Stomach smooth muscle (tissue), 2 donors: ENCODE measurements at regions not wholly inside any gene's neighbourhood (a gene's known extent, or its start where the extent isn't known, plus 50 kb on each side); places are given as distances from the start of the nearest gene placed in this dataset.

Experiments used
- H3K27ac ChIP-seq: one replicate; pipeline ENCODE4 v1.7.0; 2013; ENCODE audit warnings: mild to moderate bottlenecking, low read length, inconsistent platforms
- H3K27me3 ChIP-seq, 2 donors: one replicate each; pipeline ENCODE4 v1.7.0; 2013; ENCODE audit warnings: low read length in 2 of 2; ENCODE audit not compliant: insufficient read depth in 2 of 2, control insufficient read depth in 1 of 2
- H3K36me3 ChIP-seq, 2 donors: one replicate each; pipeline ENCODE4 v1.7.0; 2013; ENCODE audit warnings: low read length in 2 of 2; ENCODE audit not compliant: control insufficient read depth in 2 of 2, insufficient read depth in 2 of 2
- H3K4me1 ChIP-seq: one replicate; pipeline ENCODE4 v1.7.0; 2013; ENCODE audit warnings: low read length; ENCODE audit not compliant: control insufficient read depth, insufficient read depth
- H3K4me3 ChIP-seq, 2 donors: one replicate each; pipeline ENCODE4 v1.7.0; 2013; ENCODE audit warnings: low read length in 2 of 2
- H3K9ac ChIP-seq, 2 donors: one replicate each; pipeline ENCODE4 v1.7.0; 2013; ENCODE audit warnings: low read length in 2 of 2, mild to moderate bottlenecking in 1 of 2
- H3K9me3 ChIP-seq, 2 donors: one replicate each; pipeline ENCODE4 v1.7.0; 2013; ENCODE audit warnings: low read length in 2 of 2; ENCODE audit not compliant: control insufficient read depth in 2 of 2
- donor health status: healthy.
- donor health status: Pancreatic carcinoma.

- H3K36me3 ChIP-seq: no peaks in the 10 kb centered on the region
- no peak overlapping the region for H3K9ac ChIP-seq
- H3K27me3 ChIP-seq: peaks cover 0 to 4% of the 10 kb centered on the region in 2 donors
- H3K4me1 ChIP-seq: no peaks in the 10 kb centered on the region
- H3K9me3 ChIP-seq: no peaks in the 10 kb centered on the region
- H3K4me3 ChIP-seq: no peak overlapping the region
- H3K27ac ChIP-seq: no peak overlapping the region
Observed at GRCh38 chr3:193991666-193992424, 144.1 kb upstream of the HES1 start.

DNA sequence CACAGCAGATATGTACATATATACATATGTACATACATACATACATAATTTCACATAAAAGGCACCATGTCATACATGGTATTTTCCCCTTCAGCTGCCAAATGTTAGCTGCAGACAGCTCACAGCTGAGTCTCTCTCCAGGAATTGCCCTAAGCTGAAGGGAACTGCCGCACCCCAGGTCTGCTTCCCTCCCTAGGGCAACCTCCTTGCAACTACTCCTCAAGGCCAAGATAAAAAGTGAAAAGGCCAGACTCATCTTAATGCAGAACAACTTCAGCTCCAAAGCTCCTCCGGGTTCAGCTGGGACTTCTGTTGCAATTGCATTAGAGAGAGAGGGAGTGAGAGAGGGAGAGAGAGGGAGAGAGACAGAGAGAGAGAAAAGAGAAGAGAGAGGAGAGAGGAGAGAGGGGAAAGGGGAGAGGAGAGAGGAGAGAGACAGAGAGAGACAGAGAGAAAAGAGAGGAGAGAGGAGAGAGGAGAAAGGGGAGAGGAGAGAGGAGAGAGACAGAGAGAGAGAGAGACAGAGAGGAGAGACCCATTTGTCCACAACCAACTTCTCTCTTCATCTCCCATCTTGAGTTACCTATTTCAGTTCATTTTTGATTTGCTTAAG is 143.4 kb upstream of the HES1 start:
- Histone ChIP-seq H3K9ac (no peak overlapping the region), H3K4me3 (no peak overlapping the region), H3K27me3 (peaks cover 0 to 4% of the 10 kb centered on the region in 2 donors), H3K4me1 (no peaks in the 10 kb centered on the region), H3K27ac (no peak overlapping the region), H3K9me3 (no peaks in the 10 kb centered on the region), H3K36me3 (no peaks in the 10 kb centered on the region)

- H3K4me3 ChIP-seq: no peak overlapping the region
- no peaks in the 10 kb centered on the region for H3K4me1 ChIP-seq
- no peak overlapping the region for H3K27ac ChIP-seq
- H3K9ac ChIP-seq: no peak overlapping the region
- H3K27me3 ChIP-seq: peaks cover 0 to 4% of the 10 kb centered on the region in 2 donors
- no peaks in the 10 kb centered on the region for H3K36me3 ChIP-seq
- no peaks in the 10 kb centered on the region for H3K9me3 ChIP-seq
Observed at GRCh38 chr3:193996221-193996620, 139.7 kb upstream of the HES1 start.

DNA sequence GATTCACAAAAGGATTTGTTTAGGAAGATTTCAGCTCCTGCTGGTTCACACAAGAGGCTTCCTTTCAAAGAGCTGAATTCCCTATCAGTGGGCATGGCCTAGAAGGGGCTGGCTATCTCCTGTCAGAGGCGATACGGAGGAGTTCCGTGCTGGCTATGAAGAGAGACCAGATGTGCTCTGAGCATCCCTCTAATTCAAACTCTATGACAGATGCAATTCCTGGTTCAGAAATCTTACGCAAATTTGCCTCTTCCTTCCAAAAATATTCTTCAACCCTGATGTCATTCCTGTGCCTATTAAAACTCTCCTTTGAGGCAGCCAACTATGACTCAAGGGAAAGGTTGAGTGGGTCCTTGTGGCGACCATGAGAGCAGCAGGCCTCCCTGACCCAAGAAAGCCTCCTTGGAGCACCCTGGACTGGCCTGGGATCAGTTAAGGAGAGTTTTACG is 139.3 kb upstream of the HES1 start:
- Histone ChIP-seq H3K27me3 (peaks cover 0 to 4% of the 10 kb centered on the region in 2 donors), H3K4me1 (no peaks in the 10 kb centered on the region), H3K27ac (no peak overlapping the region), H3K4me3 (no peak overlapping the region), H3K36me3 (no peaks in the 10 kb centered on the region), H3K9me3 (no peaks in the 10 kb centered on the region), H3K9ac (no peak overlapping the region)

DNA sequence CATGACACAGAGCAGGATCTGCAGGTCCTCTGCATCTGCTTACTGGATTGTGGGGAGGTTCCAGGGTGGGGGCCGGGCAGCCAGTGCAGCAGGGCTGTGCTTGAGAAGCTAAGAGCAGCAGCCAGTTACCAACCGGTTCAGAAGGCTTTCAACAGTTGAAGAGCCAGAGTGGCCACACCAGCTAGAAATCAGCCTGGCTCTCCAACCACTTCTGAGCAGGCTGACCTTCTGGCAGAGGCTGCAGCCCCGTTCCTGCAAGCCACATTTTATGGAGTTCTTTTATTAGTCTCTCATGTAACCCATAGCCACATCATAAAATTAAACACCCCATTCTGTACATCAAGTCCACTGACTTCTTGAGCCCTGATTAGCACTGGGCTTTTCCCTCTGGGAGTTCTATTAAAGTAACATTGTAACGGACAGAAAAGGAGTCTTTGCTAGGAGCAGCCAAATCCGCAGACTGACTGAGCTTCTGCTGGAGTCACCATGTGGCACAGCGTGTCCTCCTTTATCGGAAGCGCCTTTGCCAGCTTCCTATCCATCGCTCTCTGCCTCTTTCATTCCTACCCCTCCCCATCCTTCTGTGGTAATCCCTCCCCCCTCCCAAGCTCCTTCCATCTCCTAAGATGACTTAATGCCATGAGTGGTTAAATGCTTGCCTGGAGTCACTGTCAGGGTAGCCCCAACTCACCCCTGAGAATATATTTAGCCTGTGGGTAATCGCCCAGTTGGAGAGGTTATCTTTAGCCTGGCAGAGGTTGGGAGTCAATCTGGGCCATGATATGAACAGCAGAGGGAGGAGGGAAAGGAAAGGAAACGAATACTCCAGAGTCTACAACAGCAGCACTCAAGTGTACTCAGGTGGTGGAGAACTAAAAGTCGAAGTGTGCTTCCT is 138.5 kb upstream of the HES1 start:
- Histone ChIP-seq H3K4me3 (no peak overlapping the region), H3K9me3 (no peaks in the 10 kb centered on the region), H3K27me3 (peaks cover 0 to 4% of the 10 kb centered on the region in 2 donors), H3K27ac (no peak overlapping the region), H3K9ac (no peak overlapping the region), H3K4me1 (no peaks in the 10 kb centered on the region), H3K36me3 (no peaks in the 10 kb centered on the region)

DNA sequence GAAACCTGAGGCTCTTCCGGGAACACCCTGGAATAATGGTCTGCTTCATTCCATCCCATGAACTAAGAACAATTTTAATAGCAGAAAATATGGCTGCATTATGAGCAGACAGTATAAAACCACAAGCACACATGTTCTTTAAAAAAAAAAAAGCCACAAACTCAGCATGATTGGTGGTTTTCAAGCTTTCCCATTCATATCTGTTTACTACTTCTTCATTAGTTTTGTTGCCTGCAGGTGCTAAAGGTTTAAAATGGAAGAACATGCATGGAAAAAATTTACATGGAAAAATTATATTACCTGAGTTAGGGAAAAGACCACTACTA is 137.9 kb upstream of the HES1 start:
- no peak overlapping the region for H3K4me3 ChIP-seq
- peaks cover 0 to 4% of the 10 kb centered on the region in 2 donors for H3K27me3 ChIP-seq
- no peaks in the 10 kb centered on the region for H3K36me3 ChIP-seq
- H3K4me1 ChIP-seq: no peaks in the 10 kb centered on the region
- H3K9me3 ChIP-seq: no peaks in the 10 kb centered on the region
- H3K27ac ChIP-seq: no peak overlapping the region
- no peak overlapping the region for H3K9ac ChIP-seq

DNA sequence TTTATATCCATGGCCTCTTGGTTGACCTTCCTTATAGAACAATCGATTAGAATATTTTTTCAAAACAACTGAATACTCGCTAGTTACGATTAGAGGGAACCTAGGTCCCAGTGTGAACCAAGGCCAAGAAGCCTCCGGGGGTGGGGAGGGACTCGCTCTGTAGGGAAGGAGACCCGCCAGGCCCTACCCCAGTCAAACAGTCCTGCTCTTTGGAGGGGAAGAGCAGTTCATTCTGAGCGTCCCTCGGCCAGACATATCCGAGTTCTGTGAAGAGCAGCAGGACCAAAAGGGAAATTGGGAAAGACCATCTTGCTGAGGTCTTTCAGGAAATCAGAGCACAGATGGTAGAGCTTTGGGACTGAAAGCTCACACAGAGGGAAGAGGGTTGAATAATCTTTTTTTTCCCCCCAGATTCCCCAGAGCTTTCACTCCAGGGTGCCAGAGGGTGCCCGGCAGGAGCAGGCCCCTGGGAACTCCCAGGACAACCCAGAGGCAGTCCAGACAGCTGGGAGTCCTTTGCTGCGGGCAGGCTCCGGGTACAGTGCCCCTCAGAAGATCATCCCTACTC is 137.2 kb upstream of the HES1 start:
- H3K4me1 ChIP-seq: peaks cover 5% of the 10 kb centered on the region
- H3K9ac ChIP-seq: no peak overlapping the region
- no peak overlapping the region for H3K27ac ChIP-seq
- H3K9me3 ChIP-seq: no peaks in the 10 kb centered on the region
- H3K4me3 ChIP-seq: no peak overlapping the region
- no peaks in the 10 kb centered on the region for H3K36me3 ChIP-seq
- H3K27me3 ChIP-seq: no peaks in the 10 kb centered on the region

DNA sequence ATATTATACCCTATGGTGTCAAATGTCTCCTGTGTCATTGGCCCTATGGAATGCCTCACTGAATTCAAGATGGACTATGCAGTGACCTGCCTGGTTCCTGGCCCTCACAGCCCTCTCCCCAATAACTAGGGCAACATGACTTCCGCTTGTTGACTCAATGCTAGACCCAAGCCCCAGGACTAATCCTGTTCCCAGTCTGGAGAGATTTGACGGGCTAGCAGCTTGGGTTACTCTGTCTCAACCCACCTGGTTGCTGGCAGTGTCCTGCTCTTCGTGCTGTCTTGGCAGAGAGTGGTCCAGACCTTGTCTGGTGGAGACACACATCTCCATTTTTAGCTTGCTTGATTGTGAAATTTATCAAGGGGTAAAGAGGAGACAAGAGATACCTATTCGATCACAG is 135.8 kb upstream of the HES1 start:
- Histone ChIP-seq H3K4me1 (peaks cover 9% of the 10 kb centered on the region), H3K36me3 (no peaks in the 10 kb centered on the region), H3K9ac (no peak overlapping the region), H3K27ac (no peak overlapping the region), H3K9me3 (no peaks in the 10 kb centered on the region), H3K27me3 (no peaks in the 10 kb centered on the region), H3K4me3 (no peak overlapping the region)

DNA sequence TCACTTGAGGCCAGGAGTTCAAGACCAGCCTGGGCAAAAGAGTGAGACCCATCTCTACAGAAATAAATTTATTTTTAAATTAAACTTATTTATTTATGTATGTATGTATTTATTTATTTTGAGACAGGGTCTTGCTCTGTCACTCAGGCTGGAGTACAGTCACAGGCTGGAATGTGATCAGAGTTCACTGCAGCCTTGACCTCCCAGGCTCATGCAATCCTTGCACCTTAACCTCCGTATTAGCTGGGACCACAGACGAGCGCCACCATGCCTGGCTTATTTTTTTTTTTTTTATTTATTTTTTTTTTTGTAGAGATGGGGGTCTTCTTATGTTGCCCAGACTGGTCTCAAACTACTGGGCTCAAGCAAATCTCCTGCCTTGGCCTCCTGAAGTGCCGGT is 135.2 kb upstream of the HES1 start:
- peaks cover 9% of the 10 kb centered on the region for H3K4me1 ChIP-seq

DNA sequence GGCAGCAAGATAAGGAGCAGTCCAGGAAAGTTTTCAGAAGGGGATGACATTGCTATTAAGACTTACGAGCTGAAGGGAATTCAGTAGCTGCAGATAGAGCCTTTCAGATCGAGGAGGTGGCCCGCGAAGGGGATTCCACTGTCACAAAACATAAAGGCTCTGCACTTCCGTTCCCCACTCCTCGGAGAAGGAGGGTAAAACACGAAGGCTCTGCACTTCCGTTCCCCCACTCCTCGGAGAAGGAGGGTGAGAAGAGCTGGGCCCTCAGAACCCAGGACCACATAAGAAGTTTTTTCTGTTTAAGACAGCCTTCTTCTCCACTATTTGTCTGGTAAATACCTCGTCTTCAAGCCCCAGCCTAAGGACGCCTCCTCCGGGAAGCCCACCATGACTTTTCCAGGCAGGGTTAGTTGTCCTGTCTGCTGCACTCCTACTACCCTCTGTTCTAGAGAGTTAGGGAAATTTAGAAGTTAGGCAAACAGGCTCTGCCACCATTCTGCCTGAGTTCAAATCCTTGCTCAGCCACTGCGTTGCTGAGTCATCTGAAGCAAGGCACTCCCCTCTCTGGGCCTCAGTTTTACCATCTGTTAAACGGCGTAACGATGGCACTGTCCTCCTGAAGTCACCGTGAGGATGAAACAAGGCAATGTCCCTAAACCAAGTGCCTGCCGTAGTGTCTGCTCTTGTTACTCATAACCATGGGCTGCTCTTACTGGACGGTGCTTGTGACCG is 134.1 kb upstream of the HES1 start:
- Histone ChIP-seq H3K4me1 (peaks cover 9% of the 10 kb centered on the region), H3K27me3 (no peaks in the 10 kb centered on the region), H3K27ac (no peak overlapping the region), H3K9ac (no peak overlapping the region), H3K9me3 (no peaks in the 10 kb centered on the region), H3K4me3 (no peak overlapping the region), H3K36me3 (no peaks in the 10 kb centered on the region)

More for the DNA sequence above, 135.2 kb upstream of the HES1 start:
- Histone ChIP-seq H3K9me3 (no peaks in the 10 kb centered on the region), H3K36me3 (no peaks in the 10 kb centered on the region), H3K27me3 (no peaks in the 10 kb centered on the region), H3K4me3 (no peak overlapping the region), H3K27ac (no peak overlapping the region), H3K9ac (no peak overlapping the region)
